WERI-Rb-1 (cell line): ENCODE measurements at regions not wholly inside any gene's neighbourhood (a gene's known extent, or its start where the extent isn't known, plus 50 kb on each side); places are given as distances from the start of the nearest gene placed in this dataset.

Source experiments
- DNase-seq: peaks from one replicate; pipeline ENCODE4 v3.0.0-alpha.2; 2020
- H3K27ac ChIP-seq: fragments of 250-450 bp; sonication (Bioruptor Pico); 2 replicates; pipeline ENCODE4 v1.5.1; 2020; ENCODE audit warnings: mild to moderate bottlenecking, moderate library complexity
- H3K27me3 ChIP-seq: fragments of 250-450 bp; sonication (Bioruptor Pico); 2 replicates; pipeline ENCODE4 v1.5.1; 2021; ENCODE audit warnings: mild to moderate bottlenecking, low read depth, moderate library complexity; ENCODE audit not compliant: insufficient read depth, severe bottlenecking
- H3K36me3 ChIP-seq: fragments of 250-450 bp; sonication (Bioruptor Pico); 2 replicates; pipeline ENCODE4 v1.5.1; 2020; ENCODE audit warnings: mild to moderate bottlenecking, moderate library complexity
- H3K4me3 ChIP-seq: 2 replicates; pipeline ENCODE4 v1.5.1; 2011; ENCODE audit warnings: low read depth, mild to moderate bottlenecking, control low read depth, low read length
- H3K9me3 ChIP-seq: fragments of 250-450 bp; sonication (Bioruptor Pico); 2 replicates; pipeline ENCODE4 v1.5.1; 2021; ENCODE audit warnings: mild to moderate bottlenecking, moderate library complexity; ENCODE audit not compliant: severe bottlenecking
- TF ChIP-seq, protein P1 (sequence below): IDR thresholded peaks from 2 replicates; pipeline ENCODE4 v1.5.1; 2011; ENCODE audit warnings: low read depth, mild to moderate bottlenecking, control low read depth, inconsistent platforms, low read length

DNA sequence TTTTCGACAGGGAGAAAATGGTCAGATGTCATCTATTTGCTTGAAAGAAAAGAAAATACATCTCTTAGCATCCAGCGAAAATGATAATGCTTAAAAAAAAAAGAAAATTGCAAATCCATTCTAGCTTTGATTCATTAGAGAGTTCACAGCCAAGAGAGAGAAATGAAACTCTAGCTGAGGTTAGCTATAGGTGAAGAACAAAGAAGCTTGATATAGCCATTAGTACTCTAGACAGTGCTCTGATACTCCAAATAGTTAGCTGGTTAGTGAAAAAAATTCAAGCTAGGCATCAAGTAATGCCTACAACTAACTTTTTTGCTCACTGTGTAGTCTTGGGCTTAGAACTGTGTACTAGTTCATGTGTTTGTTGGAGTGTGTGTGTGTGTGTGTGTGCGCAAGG lies 721.6 kb upstream of the SOX9 start:
- TF ChIP-seq, protein P1, sequence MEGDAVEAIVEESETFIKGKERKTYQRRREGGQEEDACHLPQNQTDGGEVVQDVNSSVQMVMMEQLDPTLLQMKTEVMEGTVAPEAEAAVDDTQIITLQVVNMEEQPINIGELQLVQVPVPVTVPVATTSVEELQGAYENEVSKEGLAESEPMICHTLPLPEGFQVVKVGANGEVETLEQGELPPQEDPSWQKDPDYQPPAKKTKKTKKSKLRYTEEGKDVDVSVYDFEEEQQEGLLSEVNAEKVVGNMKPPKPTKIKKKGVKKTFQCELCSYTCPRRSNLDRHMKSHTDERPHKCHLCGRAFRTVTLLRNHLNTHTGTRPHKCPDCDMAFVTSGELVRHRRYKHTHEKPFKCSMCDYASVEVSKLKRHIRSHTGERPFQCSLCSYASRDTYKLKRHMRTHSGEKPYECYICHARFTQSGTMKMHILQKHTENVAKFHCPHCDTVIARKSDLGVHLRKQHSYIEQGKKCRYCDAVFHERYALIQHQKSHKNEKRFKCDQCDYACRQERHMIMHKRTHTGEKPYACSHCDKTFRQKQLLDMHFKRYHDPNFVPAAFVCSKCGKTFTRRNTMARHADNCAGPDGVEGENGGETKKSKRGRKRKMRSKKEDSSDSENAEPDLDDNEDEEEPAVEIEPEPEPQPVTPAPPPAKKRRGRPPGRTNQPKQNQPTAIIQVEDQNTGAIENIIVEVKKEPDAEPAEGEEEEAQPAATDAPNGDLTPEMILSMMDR, result no peak
- Histone ChIP-seq H3K27ac (no peak overlapping the region), H3K4me3 (no peak overlapping the region), H3K36me3 (no peaks in the 10 kb centered on the region), H3K27me3 (peaks cover 16% of the 10 kb centered on the region), H3K9me3 (no peaks in the 10 kb centered on the region)
- no peak for DNase-seq

DNA sequence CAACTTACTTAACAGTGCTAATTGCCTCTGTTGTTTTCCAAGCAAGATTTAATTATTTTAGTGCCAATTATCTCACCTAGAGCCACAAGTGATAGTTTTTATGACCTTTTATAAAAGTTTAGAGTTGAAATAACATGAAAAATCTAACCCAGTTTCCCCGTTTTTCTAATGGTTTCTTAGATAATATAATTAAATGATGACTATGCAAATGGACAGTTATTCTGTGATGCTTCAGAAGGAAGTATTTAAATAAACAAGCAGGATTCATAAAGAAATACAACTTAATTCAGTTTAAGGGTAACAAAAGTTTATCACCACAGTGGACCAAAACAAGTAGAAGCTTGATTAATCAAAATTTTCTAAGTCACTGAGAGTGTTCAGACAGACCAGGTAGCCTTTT lies 721.2 kb upstream of the SOX9 start:
- peaks cover 19% of the 10 kb centered on the region for H3K27me3 ChIP-seq
- TF ChIP-seq, protein P1, result no peak
- H3K4me3 ChIP-seq, result no peak overlapping the region
- H3K9me3 ChIP-seq, result no peaks in the 10 kb centered on the region
- no peak overlapping the region for H3K27ac ChIP-seq
- no peak for DNase-seq
- no peaks in the 10 kb centered on the region for H3K36me3 ChIP-seq

DNA sequence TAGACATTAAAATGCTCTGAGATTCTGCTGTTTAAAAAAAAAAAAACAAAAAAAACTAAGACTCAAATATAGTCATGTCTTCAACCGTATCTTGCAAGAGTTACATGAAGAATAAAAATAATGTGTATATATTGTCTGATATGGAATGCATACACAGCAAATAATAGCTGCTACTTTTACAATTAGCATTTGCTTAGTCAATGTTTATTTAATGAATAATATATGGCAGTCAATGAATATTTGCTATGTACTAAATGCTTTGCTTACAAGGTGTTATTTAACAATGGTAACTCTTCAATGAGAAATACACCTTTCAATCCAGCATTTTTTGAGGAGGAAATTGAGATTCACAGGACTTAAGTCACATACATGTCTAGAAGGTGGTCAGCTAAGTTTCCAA lies 718.8 kb upstream of the SOX9 start:
- Histone ChIP-seq H3K9me3 (no peaks in the 10 kb centered on the region), H3K27me3 (peaks cover 29% of the 10 kb centered on the region), H3K4me3 (no peak overlapping the region), H3K36me3 (no peaks in the 10 kb centered on the region), H3K27ac (no peak overlapping the region)
- no peak for DNase-seq
- TF ChIP-seq, protein P1, result no peak

DNA sequence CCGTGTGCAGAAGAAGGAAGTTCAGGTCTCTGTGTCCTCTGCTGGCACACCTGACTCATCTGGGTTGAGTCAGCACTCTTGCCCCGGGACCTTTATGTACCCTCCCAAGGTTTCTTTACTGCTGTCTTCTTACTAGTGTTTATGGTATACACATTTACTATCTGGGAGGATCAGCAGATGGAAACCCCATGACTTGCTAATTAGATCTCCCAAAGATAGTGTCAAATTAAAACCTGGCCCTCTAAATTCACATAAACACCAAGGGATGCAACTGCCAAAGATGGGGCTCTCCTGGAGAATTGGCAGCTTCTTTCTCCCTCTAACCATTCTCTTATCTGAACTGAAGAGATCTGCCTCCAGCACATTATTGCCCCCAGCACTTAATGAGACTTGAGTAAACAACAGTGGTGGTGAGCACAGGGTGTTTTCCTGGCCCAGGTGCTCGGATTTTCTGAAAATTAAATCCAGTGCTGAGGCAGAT lies 718.1 kb upstream of the SOX9 start:
- TF ChIP-seq, protein P1, result no peak
- Histone ChIP-seq H3K9me3 (no peaks in the 10 kb centered on the region), H3K27ac (no peak overlapping the region), H3K27me3 (peaks cover 29% of the 10 kb centered on the region), H3K4me3 (no peak overlapping the region), H3K36me3 (no peaks in the 10 kb centered on the region)
- no peak for DNase-seq

DNA sequence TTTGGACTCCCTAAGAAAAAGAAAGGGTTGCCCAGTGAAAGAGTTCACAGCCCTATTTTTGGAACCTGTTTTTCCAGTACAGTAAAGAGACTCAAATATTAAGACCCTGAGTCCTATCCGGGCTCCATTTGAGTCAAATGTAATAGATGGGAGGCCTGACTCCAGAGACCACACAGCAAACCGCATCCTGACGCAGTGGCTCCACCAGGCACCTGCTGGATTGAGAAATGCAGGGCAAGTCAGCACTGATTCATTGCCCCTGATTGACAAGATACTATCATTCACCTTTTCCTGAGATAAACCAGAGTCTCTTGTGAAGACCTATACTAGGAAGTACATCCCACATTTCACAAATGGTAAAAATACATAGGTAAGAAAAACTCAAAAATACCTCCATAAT lies 715.7 kb upstream of the SOX9 start:
- peaks cover 36% of the 10 kb centered on the region for H3K27me3 ChIP-seq
- no peak for DNase-seq
- H3K9me3 ChIP-seq, result peaks cover 9% of the 10 kb centered on the region
- no peak overlapping the region for H3K27ac ChIP-seq
- no peak overlapping the region for H3K4me3 ChIP-seq
- TF ChIP-seq, protein P1, result no peak
- H3K36me3 ChIP-seq, result no peaks in the 10 kb centered on the region

DNA sequence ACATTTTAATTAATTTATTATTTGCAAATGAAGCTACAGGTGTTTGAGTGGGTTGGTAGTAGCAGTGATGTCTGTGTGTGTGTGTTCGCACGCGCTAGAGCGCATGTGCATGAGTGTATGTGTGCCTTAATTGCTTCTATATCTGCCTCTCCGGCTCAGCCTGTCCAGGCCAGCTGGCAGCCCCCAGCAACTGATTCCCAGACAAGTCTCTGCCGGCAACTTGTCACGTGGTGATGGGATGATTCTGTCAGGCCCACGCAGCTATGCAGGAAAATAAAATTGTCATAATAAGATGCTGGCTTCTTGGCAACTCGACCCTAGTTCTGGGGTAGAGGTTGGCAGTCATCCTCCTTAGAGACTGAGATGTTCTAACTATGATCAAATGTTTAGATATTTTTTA lies 712.8 kb upstream of the SOX9 start:
- Histone ChIP-seq H3K27me3 (peaks cover 48% of the 10 kb centered on the region), H3K27ac (no peak overlapping the region), H3K4me3 (no peak overlapping the region), H3K36me3 (no peaks in the 10 kb centered on the region), H3K9me3 (peaks cover 9% of the 10 kb centered on the region)
- TF ChIP-seq, protein P1, result no peak
- no peak for DNase-seq
